ENCODE measurements at regions not wholly inside any gene's neighbourhood (a gene's known extent, or its start where the extent isn't known, plus 50 kb on each side); places are given as distances from the start of the nearest gene placed in this dataset.

- H3K9me3 Mint-ChIP-seq (ENCODE audit: low read depth, unreplicated experiment): no peaks in the 10 kb centered on the region
- H3K27ac Mint-ChIP-seq (ENCODE audit: unreplicated experiment): no peak overlapping the region
- TF ChIP-seq, protein P1, sequence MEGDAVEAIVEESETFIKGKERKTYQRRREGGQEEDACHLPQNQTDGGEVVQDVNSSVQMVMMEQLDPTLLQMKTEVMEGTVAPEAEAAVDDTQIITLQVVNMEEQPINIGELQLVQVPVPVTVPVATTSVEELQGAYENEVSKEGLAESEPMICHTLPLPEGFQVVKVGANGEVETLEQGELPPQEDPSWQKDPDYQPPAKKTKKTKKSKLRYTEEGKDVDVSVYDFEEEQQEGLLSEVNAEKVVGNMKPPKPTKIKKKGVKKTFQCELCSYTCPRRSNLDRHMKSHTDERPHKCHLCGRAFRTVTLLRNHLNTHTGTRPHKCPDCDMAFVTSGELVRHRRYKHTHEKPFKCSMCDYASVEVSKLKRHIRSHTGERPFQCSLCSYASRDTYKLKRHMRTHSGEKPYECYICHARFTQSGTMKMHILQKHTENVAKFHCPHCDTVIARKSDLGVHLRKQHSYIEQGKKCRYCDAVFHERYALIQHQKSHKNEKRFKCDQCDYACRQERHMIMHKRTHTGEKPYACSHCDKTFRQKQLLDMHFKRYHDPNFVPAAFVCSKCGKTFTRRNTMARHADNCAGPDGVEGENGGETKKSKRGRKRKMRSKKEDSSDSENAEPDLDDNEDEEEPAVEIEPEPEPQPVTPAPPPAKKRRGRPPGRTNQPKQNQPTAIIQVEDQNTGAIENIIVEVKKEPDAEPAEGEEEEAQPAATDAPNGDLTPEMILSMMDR (IDR thresholded peaks at IDR 0.05; ENCODE audit: unreplicated experiment): no peak
- intact Hi-C loops (cut with micrococcal nuclease; ENCODE audit: unreplicated experiment): no loop called here
- CTCF ChIA-PET: no interaction called here
- no peak overlapping the region for H3K4me3 Mint-ChIP-seq (ENCODE audit: low read depth, unreplicated experiment)
- no peaks in the 10 kb centered on the region for H3K4me1 Mint-ChIP-seq (ENCODE audit: low read depth, unreplicated experiment)
- H3K36me3 Mint-ChIP-seq (ENCODE audit: insufficient read depth, unreplicated experiment): no peaks in the 10 kb centered on the region
- no TSS peak for BruUV-seq (replicated peaks)
- H3K27me3 Mint-ChIP-seq (ENCODE audit: unreplicated experiment): no peaks in the 10 kb centered on the region
- no peak for DNase-seq
Measured at GRCh38 chr4:61094854-61095598, 105.1 kb upstream of the ADGRL3 start.

- TF ChIP-seq, protein P1 (IDR thresholded peaks at IDR 0.05; ENCODE audit: unreplicated experiment): no peak
- intact Hi-C loops (cut with micrococcal nuclease; ENCODE audit: unreplicated experiment): no loop called here
- Mint-ChIP-seq H3K4me3 (ENCODE audit: low read depth, unreplicated experiment) (no peak overlapping the region), H3K4me1 (ENCODE audit: low read depth, unreplicated experiment) (no peaks in the 10 kb centered on the region), H3K9me3 (ENCODE audit: low read depth, unreplicated experiment) (peaks cover 7% of the 10 kb centered on the region), H3K36me3 (ENCODE audit: insufficient read depth, unreplicated experiment) (no peaks in the 10 kb centered on the region), H3K27me3 (ENCODE audit: unreplicated experiment) (no peaks in the 10 kb centered on the region), H3K27ac (ENCODE audit: unreplicated experiment) (no peak overlapping the region)
- no TSS peak for BruUV-seq (replicated peaks)
- CTCF ChIA-PET: interaction anchor here (0.6 kb wide), 1 partner anchor 30 kb away, joined by 4 read pairs; no protein-coding TSS in a partner anchor
- DNase-seq: no peak
Measured at GRCh38 chr4:61128682-61129081, 71.4 kb upstream of the ADGRL3 start.

- no TSS peak for BruUV-seq (replicated peaks)
- TF ChIP-seq, protein P1 (IDR thresholded peaks at IDR 0.05; ENCODE audit: unreplicated experiment): no peak
- Mint-ChIP-seq H3K4me1 (ENCODE audit: low read depth, unreplicated experiment) (no peaks in the 10 kb centered on the region), H3K27ac (ENCODE audit: unreplicated experiment) (no peak overlapping the region), H3K4me3 (ENCODE audit: low read depth, unreplicated experiment) (no peak overlapping the region), H3K27me3 (ENCODE audit: unreplicated experiment) (no peaks in the 10 kb centered on the region), H3K9me3 (ENCODE audit: low read depth, unreplicated experiment) (peaks cover 2% of the 10 kb centered on the region), H3K36me3 (ENCODE audit: insufficient read depth, unreplicated experiment) (no peaks in the 10 kb centered on the region)
- intact Hi-C loops (cut with micrococcal nuclease; ENCODE audit: unreplicated experiment): no loop called here
- CTCF ChIA-PET: no interaction called here
- no peak for DNase-seq
Measured at GRCh38 chr4:61129971-61130370, 70.2 kb upstream of the ADGRL3 start.

DNA sequence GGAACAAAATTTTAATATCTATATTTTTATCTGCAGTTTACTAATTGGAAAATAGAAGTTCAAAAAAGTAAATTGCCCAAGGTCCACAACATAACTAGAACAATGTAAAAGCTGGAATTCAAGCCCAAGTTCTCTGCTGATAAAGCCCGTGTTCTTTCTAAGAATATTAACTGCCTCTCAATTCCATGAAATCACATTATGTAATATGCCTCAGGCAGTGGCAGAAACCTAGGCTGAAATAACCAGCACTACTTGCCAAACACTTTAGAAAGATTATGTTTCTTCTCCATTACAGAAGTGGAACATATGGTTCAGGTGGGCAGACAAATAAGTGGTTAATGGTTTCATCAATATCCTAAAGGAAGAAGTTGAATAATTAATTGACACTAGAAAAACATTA is 56.7 kb upstream of the ADGRL3 start:
- no peak overlapping the region for H3K27ac Mint-ChIP-seq (ENCODE audit: unreplicated experiment)
- CTCF ChIA-PET: no interaction called here
- intact Hi-C loops (cut with micrococcal nuclease; ENCODE audit: unreplicated experiment): no loop called here
- no TSS peak for BruUV-seq (replicated peaks)
- no peaks in the 10 kb centered on the region for H3K36me3 Mint-ChIP-seq (ENCODE audit: insufficient read depth, unreplicated experiment)
- H3K4me1 Mint-ChIP-seq (ENCODE audit: low read depth, unreplicated experiment): no peaks in the 10 kb centered on the region
- H3K4me3 Mint-ChIP-seq (ENCODE audit: low read depth, unreplicated experiment): no peak overlapping the region
- no peaks in the 10 kb centered on the region for H3K9me3 Mint-ChIP-seq (ENCODE audit: low read depth, unreplicated experiment)
- H3K27me3 Mint-ChIP-seq (ENCODE audit: unreplicated experiment): no peaks in the 10 kb centered on the region
- no peak for DNase-seq
- TF ChIP-seq, protein P1 (IDR thresholded peaks at IDR 0.05; ENCODE audit: unreplicated experiment): no peak

Data from Calu3 (cell line).